Activated naive CD8-positive, alpha-beta T cell treated with anti-CD3 and anti-CD28 coated beads for 36 hours (primary cell): ENCODE measurements at regions not wholly inside any gene's neighbourhood (a gene's known extent, or its start where the extent isn't known, plus 50 kb on each side); places are given as distances from the start of the nearest gene placed in this dataset.
"Not testable (repeated sequence)": the region's sequence is repeated elsewhere in the genome, so short reads cannot be mapped to it uniquely, and the experiment has no call there.

ENCODE experiments used
- DNase-seq: peaks from one replicate; pipeline ENCODE4 v3.0.0; 2021
- H3K27ac Mint-ChIP-seq: one replicate; pipeline ENCODE4 v1.8.0; 2022; ENCODE audit warnings: mild to moderate bottlenecking, moderate library complexity, mixed read lengths
- H3K27me3 Mint-ChIP-seq: one replicate; pipeline ENCODE4 v1.8.0; 2022; ENCODE audit warnings: mild to moderate bottlenecking, mixed read lengths
- H3K36me3 Mint-ChIP-seq: one replicate; pipeline ENCODE4 v1.8.0; 2021; ENCODE audit warnings: mild to moderate bottlenecking, mixed read lengths
- H3K4me1 Mint-ChIP-seq: one replicate; pipeline ENCODE4 v1.8.0; 2021; ENCODE audit warnings: mixed read lengths
- H3K4me3 Mint-ChIP-seq: one replicate; pipeline ENCODE4 v1.8.0; 2022; ENCODE audit warnings: mild to moderate bottlenecking, moderate library complexity, mixed read lengths
- H3K9me3 Mint-ChIP-seq: one replicate; pipeline ENCODE4 v1.8.0; 2022; ENCODE audit warnings: mixed read lengths

DNA sequence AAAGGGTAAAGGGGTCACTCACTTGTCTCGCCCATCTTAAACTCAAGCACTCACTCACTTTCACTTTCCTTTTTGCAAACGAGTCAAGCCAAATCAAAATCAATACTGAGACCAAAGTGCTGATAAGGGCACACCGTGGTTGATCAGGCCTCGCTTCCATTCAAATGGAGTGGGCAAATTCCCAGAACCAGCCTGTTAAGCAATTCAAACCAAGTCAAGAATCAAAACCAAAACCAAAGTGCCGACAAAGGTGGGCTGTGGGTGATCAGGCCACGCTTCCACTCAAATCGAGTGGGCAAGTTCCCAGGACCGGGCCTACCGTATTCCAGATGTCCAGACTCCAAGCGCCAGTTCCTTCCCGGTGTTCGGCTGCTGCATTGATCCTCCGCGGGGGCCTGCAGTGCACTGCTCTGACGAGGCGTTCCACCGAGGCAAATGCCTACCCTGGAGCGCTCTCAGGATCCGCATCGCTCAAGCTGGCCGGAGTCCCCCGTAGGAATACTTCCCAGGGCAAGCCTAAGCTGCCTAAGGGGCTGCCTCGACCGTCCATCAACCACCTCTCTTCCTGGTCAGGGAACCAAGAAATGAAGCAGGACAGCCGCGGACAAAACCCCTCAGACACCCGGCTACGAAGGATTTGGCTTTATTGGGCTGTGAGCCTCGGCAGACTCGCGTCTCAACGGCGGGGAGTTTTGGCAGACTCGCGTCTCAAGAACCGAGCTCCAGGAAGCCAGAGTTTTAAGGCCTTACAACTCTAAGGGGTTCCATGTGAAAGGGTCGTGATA is 89.9 kb upstream of the SLC1A4 start:
- DNase-seq: no peak
- Mint-ChIP-seq H3K4me1 (peaks cover 2% of the 10 kb centered on the region), H3K27ac (no peak overlapping the region), H3K4me3 (no peak overlapping the region), H3K27me3 (peaks cover 3% of the 10 kb centered on the region), H3K36me3 (no peaks in the 10 kb centered on the region), H3K9me3 (no peaks in the 10 kb centered on the region)

DNA sequence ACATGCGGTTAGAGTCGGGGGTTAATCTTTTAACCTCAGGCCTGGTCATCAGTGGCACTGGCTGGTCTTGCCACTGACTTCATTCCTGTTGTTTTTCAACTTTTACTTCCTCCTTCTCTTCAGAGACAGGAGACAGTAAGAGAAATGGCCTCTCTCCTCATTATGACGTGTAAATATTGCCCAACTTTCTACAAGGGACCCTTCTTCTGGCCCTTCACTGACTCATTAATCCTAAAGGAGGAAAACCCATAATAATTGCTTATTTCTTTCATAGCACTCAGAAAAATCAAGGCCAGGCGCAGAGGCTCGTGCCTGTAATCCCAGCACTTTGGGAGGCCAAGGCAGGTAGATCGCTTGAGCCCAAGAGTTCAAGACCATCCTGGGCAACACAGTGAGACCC is 89.3 kb upstream of the SLC1A4 start:
- not testable (repeated sequence) for H3K27ac Mint-ChIP-seq, H3K4me3 Mint-ChIP-seq, H3K9me3 Mint-ChIP-seq, H3K27me3 Mint-ChIP-seq, H3K4me1 Mint-ChIP-seq, H3K36me3 Mint-ChIP-seq, DNase-seq

DNA sequence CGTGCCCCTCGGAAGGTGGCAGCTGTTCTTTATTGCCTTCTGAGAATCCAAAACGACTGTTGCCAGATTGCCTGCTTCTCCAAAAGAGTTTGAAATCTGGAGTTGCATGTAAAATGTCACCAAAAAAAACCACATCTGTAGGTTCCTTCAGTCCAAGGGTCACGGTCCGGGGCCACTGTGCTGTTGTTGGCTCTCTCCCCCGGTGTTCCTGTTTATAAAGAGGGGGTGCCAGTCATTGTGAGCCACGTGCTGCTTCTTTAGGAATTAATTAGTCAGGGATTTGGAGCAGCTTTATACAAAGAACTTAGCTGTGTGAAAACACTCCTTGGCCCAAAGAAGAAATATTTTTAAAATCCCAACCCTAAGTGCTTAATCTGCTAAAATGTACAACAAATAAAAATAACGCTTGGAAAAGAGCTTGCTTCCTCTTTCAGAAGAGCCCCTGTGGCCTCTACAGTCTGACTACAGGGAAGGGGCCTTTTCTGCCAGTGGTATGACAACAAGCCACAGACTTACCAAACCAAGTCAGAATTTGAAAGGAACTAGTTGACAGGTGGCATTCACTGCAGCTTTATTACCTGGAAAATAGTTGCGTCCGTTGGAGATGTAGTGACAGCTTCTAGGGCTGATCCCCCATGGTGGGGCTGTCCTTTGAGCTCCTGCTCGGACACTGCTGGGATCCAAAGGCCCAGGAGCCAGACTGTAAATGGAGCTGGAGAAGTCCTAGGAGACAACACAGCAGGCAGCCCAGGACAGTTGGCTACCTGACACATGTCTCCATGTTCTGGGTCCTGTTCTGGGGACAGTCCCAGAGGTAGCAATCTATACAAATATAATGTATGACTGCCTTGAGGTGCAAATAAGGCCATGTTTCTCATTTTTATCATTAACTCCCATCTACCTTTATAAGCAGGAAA is 84.5 kb upstream of the SLC1A4 start:
- Mint-ChIP-seq H3K4me3 (no peak overlapping the region), H3K4me1 (no peaks in the 10 kb centered on the region), H3K9me3 (no peaks in the 10 kb centered on the region), H3K36me3 (no peaks in the 10 kb centered on the region), H3K27me3 (peaks cover 3% of the 10 kb centered on the region), H3K27ac (no peak overlapping the region)
- DNase-seq: no peak

DNA sequence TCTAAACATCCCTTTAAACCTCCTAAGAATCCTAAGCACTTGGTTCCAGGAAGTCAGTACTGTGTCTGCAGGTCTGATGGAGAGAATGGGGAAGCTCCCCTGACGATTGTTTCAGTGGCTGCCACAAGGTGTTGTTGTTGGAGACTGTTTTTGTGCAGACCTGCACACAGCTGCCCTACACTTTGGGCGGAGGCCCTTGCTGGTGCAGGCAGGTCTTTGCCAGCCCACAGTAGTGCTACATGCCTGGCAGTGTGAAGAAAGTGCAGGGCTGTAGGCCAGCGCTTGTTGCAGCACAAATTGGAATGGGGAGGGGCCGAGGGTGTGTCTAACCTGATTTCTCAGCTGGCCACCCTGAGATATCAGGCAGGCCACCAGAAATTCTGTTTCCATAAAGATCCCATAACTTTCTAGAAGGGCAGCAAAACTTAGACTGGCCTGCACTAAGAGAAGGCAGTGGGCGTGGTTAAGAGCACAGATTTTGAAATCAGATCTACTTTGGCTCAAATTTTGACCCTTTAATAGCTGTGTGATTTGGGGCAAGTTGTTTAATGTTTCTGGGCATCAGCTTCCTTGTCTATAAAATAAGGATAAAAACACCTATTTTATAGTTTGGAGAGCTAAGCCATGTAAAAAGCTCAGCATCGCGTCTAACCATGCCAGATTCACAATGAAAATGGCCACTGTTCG is 83.7 kb upstream of the SLC1A4 start:
- Mint-ChIP-seq H3K4me1 (no peaks in the 10 kb centered on the region), H3K9me3 (no peaks in the 10 kb centered on the region), H3K27me3 (peaks cover 3% of the 10 kb centered on the region), H3K4me3 (no peak overlapping the region), H3K27ac (no peak overlapping the region), H3K36me3 (no peaks in the 10 kb centered on the region)
- DNase-seq: no peak

DNA sequence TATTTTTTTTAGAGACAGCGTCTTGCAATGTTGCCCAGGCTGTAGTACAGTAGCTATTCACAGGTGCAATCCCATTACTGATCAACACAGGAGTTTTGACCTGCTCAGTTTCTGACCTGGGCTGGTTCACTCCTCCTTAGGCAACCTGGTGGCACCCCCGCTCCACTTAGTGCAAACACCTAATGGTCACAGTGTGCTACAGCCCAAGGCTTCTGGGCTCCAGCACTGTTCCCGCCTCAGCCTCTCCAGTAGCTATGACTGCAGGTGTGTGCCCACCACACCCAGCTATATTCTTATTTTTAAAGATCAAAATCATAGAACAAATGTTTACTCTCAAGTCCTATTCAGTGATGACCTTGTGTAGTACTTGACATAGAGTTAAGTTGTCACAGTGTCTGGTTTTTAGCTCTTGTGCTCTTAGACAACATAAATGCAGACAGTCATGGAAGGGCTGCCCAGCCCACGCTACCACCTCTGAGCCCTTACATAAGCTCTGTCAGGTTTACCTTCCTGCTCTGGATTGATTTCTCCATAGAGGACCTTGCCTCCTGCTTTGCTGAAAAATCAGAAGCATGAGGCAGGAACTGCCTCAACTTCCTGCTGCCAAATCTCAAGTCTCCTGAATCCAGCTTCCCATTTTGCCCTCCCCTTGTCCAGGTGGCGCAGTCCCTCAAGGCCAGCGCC is 82.2 kb upstream of the SLC1A4 start:
- Mint-ChIP-seq H3K4me1 (peaks cover 8% of the 10 kb centered on the region), H3K27ac (no peak overlapping the region), H3K36me3 (no peaks in the 10 kb centered on the region), H3K4me3 (no peak overlapping the region), H3K9me3 (no peaks in the 10 kb centered on the region), H3K27me3 (peaks cover 3% of the 10 kb centered on the region)
- no peak for DNase-seq

DNA sequence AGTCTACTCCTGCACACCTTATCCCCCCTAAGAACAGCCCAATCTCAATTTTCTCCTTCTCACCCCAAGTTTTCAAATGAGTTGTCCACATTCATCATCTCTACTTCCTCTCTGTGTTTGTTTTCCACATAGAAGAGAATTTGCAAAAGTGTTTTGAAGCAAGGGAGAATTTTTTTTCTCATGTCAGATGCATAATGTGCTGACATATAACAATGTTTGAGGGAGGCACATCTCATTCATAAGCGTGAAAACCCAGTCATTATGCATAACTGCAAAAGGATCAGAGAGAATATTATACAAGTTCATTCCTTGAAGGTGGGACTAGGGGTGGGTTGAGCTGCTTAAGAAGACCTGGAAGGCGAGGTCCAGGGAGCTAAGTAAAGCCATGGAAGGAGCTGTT is 80.8 kb upstream of the SLC1A4 start:
- Mint-ChIP-seq H3K4me1 (peaks cover 8% of the 10 kb centered on the region), H3K27ac (no peak overlapping the region), H3K36me3 (no peaks in the 10 kb centered on the region), H3K27me3 (no peaks in the 10 kb centered on the region), H3K9me3 (no peaks in the 10 kb centered on the region), H3K4me3 (no peak overlapping the region)
- DNase-seq: no peak

DNA sequence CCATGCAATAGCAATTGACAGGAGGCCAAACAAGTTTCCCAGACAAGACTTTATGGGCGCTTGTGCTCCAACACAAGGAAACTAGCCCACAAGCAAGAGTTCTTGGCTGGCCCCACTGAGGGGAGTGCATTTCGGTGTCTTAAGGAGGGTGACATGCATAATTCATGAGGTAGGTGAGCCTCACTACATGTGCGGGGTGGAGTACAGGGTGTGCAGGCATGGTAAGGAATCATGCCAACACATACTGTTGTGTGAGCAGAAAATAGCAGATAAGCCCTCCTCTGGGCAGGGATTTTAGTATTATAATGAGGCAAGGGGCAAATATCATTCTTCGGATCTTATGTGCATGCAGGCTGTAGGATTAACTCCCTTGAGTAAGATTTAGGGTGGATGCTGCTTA is 78.7 kb upstream of the SLC1A4 start:
- no peaks in the 10 kb centered on the region for H3K27me3 Mint-ChIP-seq
- no peak for DNase-seq
- peaks cover 8% of the 10 kb centered on the region for H3K4me1 Mint-ChIP-seq
- no peak overlapping the region for H3K27ac Mint-ChIP-seq
- no peak overlapping the region for H3K4me3 Mint-ChIP-seq
- no peaks in the 10 kb centered on the region for H3K36me3 Mint-ChIP-seq
- H3K9me3 Mint-ChIP-seq: no peaks in the 10 kb centered on the region

DNA sequence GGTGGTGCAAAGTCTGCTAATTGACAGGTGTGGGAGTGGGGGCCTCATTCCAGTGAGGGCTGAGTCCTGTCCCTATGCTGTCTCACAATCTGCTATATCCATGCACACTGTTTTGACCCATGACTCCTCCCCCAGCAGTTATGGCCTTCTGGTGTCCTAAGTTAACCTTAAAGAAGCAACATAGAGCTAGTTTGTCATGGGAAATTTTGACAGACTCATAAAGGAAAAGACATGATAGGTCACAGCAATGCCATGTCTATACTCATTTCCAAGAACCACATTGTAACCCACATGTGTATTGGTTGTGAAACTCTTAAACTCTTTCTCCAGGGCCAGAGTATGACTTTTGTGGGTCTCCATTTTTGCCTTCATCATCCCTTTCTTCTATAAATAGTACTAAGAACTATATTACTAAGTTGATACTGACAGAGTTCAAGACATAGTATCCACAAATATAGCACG is 78.2 kb upstream of the SLC1A4 start:
- Mint-ChIP-seq H3K9me3 (no peaks in the 10 kb centered on the region), H3K4me3 (no peak overlapping the region), H3K4me1 (peaks cover 8% of the 10 kb centered on the region), H3K27me3 (no peaks in the 10 kb centered on the region), H3K36me3 (no peaks in the 10 kb centered on the region), H3K27ac (no peak overlapping the region)
- DNase-seq: no peak

DNA sequence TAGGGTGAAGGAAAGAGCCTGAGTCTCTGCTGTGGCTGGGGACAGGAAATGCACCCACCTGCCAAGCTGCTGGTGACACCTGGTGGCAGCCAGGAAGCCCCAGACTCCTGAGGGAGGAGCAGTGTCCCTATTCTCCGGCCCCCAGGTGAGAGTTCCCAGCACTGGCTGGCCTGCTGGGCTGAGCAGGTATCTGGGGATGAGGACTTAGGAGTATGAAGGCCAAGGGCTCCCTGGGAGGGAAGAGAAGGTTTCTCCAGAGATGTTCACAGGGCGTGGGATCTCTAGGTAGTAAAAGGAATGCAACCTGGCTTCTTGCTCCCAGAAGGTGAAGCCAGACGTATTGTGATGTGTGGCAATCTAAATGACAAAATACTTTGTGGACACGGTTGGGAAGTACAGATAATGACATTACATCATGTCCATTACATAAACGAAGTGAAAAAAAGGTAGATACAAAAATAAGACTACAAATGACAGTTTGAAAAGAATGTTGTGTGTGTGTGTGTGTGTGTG is 75.8 kb upstream of the SLC1A4 start:
- H3K9me3 Mint-ChIP-seq: no peaks in the 10 kb centered on the region
- no peaks in the 10 kb centered on the region for H3K27me3 Mint-ChIP-seq
- H3K27ac Mint-ChIP-seq: no peak overlapping the region
- DNase-seq: peak; percentile 24
- no peak overlapping the region for H3K4me3 Mint-ChIP-seq
- H3K36me3 Mint-ChIP-seq: no peaks in the 10 kb centered on the region
- peaks cover 10% of the 10 kb centered on the region for H3K4me1 Mint-ChIP-seq

DNA sequence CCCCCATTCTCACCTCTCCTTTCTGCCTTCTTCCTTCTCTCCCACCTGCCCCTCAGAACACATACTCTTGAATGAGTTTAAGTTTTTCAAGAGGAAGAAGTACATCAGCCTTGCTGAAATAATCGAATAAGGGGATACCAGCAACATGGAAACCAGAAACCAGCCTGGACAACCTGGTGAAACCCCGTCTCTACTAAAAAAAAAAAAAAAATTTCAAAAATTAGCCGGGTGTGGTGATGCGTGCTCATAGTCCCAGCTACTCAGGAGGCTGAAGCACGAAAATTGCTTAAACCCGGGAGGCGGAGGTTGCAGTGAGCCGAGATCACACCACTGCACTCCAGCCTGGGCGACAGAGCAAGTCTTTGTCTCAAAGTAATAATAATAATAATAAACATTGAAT is 75.0 kb upstream of the SLC1A4 start:
- H3K9me3 Mint-ChIP-seq: no peaks in the 10 kb centered on the region
- no peak overlapping the region for H3K27ac Mint-ChIP-seq
- DNase-seq: no peak
- no peaks in the 10 kb centered on the region for H3K27me3 Mint-ChIP-seq
- H3K4me3 Mint-ChIP-seq: no peak overlapping the region
- H3K4me1 Mint-ChIP-seq: peaks cover 12% of the 10 kb centered on the region
- no peaks in the 10 kb centered on the region for H3K36me3 Mint-ChIP-seq

DNA sequence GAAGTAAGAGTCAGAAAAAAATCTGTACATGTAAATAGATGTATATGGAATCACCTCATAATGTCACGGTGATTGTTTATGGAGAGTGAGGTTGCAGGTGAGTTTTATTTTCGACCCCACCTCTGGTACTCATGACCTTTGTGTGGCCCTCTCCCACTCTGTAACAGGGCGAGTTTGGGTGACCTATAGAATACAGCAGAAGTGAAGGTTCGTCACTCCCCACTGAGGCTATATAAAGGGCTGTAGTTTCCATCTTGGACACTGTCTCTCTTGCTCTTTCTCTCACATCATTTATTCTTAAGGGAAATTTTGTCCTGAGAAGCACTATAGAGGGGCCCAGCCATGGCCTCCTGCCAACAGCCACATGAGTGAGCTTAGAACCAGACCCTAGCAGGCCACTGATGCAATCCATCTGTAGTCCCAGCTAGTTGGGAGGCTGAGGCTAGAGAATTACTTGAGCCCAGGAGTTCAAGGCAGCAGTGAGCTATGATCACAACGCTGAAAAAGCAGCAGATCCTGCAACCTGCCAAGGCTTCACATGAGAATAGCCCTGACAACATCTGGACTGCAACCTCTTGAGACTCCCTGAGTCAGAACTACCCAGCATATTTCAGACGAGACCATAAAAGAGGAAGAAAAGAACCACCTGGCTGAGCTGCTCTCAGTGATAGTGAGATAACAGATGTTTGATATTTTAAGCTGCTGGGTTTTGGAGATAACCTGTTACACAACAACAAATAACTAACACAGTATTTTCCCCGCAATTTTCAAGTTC is 74.3 kb upstream of the SLC1A4 start:
- no peaks in the 10 kb centered on the region for H3K9me3 Mint-ChIP-seq
- H3K4me1 Mint-ChIP-seq: peaks cover 12% of the 10 kb centered on the region
- no peaks in the 10 kb centered on the region for H3K36me3 Mint-ChIP-seq
- H3K4me3 Mint-ChIP-seq: no peak overlapping the region
- no peaks in the 10 kb centered on the region for H3K27me3 Mint-ChIP-seq
- no peak for DNase-seq
- H3K27ac Mint-ChIP-seq: no peak overlapping the region

DNA sequence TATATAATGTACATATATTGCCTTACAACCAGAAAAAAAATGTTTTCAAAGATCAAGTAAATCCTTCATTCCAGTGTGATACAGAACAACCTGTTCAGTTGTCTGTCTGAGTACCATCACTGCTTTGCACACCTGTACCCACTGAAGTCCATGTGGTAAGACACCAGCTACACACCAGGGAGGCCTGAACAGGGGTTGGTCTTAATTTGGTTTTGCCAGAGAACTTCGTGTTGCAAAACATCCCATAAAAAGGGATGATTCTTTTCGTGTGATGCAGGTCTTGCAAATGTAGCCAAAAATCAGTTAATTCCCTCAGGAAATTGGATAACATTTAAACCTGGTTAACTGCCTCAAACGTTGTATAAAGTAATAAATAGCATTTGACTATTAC is 73.7 kb upstream of the SLC1A4 start:
- H3K9me3 Mint-ChIP-seq: no peaks in the 10 kb centered on the region
- H3K4me3 Mint-ChIP-seq: no peak overlapping the region
- no peaks in the 10 kb centered on the region for H3K27me3 Mint-ChIP-seq
- H3K4me1 Mint-ChIP-seq: peaks cover 12% of the 10 kb centered on the region
- no peak overlapping the region for H3K27ac Mint-ChIP-seq
- DNase-seq: no peak
- H3K36me3 Mint-ChIP-seq: no peaks in the 10 kb centered on the region

DNA sequence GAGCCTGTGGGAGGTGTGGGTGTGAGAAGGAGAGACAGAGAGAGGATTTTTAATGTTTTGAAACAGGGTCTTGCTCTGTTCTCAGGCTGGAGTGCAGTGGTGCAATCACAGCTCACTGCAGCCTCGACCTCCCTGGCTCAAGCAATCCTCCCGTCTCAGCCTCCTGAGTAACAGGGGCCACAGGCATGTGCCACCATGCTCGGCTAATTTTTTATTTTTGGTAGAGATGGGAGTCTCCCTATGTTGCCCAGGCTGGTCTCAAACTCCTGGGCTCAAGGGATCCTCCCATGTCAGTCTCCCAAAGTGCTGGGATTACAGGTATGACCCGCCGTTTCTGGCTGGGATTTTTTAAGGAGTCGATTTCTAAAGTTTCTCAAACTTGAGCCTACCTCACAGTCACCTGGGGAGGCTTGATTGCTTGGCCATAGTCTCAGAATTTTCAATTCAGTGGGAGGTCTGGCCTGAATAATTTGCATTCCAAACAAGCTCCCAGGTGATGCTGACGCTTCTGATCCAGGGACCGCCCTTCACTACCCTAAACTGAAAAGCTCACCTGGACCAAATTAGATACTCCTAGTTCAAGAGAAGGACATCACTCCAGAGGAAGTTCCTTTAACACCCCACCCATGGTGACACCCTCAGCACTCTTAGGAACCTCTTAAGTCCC is 70.8 kb upstream of the SLC1A4 start:
- peak overlapping the region; percentile 89 for H3K4me3 Mint-ChIP-seq
- no peaks in the 10 kb centered on the region for H3K36me3 Mint-ChIP-seq
- H3K9me3 Mint-ChIP-seq: no peaks in the 10 kb centered on the region
- H3K4me1 Mint-ChIP-seq: peaks cover 5% of the 10 kb centered on the region
- peak overlapping the region; percentile 85 for H3K27ac Mint-ChIP-seq
- DNase-seq: no peak
- no peaks in the 10 kb centered on the region for H3K27me3 Mint-ChIP-seq

DNA sequence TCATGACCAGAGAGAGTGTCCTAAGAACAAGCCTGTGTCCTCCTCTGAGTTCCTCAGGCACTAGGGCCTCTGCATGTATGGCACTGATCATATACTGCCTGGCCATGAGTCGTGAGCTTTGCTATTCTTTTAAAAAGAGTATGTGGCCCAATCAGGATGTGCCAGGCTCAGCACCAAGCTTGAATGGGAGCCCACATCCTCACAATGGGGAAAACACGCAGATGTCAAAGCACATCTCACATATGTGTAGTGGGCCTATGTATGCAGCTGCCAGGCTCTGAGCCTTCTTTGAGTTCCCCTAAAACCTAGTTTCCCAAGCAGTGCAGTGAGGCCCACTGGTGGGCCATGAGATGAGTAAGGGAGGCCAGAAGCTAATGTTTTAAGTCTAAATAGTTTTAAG is 69.9 kb upstream of the SLC1A4 start:
- peaks cover 5% of the 10 kb centered on the region for H3K4me1 Mint-ChIP-seq
- H3K9me3 Mint-ChIP-seq: no peaks in the 10 kb centered on the region
- peak overlapping the region; percentile 18 for H3K4me3 Mint-ChIP-seq
- no peaks in the 10 kb centered on the region for H3K27me3 Mint-ChIP-seq
- no peak overlapping the region for H3K27ac Mint-ChIP-seq
- no peaks in the 10 kb centered on the region for H3K36me3 Mint-ChIP-seq
- DNase-seq: no peak
